NT2/D1 (cell line): ENCODE measurements at regions not wholly inside any gene's neighbourhood (a gene's known extent, or its start where the extent isn't known, plus 50 kb on each side); places are given as distances from the start of the nearest gene placed in this dataset.

ENCODE experiments used
- SUZ12 ChIP-seq: IDR thresholded peaks from 2 replicates; pipeline ENCODE4 v1.6.1; 2011; ENCODE audit not compliant: insufficient read length, insufficient read depth; ENCODE audit errors: extremely low read depth
- ZNF274 ChIP-seq: IDR thresholded peaks from 2 replicates; pipeline ENCODE4 v1.6.1; 2011; ENCODE audit warnings: mild to moderate bottlenecking, low read depth, low read length

DNA sequence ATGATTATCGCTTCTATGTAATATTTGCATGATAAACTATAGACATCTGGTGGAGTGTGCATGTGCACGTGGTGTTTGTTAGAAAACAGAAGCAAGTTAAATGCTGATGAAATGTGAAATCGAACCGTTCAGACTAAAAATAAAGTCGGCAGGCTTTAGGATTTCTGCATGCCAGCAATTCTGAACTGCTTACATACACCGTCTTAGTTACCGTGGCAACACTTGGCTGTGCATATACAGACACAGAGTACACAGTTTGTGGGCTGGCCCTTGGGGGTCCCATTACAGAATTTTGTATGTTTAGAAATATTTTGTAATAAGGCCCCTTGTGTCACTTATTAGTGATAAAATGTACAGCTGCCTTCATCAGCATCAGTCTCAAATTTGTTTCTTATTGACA lies 605.5 kb downstream of the RBFOX1 start:
- TF ChIP-seq ZNF274, result no peak
- no peak for TF ChIP-seq SUZ12
